ENCODE measurements at regions not wholly inside any gene's neighbourhood (a gene's known extent, or its start where the extent isn't known, plus 50 kb on each side); places are given as distances from the start of the nearest gene placed in this dataset.

GRCh38 chr3:151675858-151676615 lies 57.7 kb upstream of the AADACL2 start (continued):
- TF ChIP-seq CEBPG (CRISPR knock-in tag; IDR thresholded peaks at IDR 0.05) = no peak
- TF ChIP-seq CEBPG (tag; conservative IDR thresholded peaks at IDR 0.05 in 1 of 2, IDR thresholded peaks at IDR 0.05 in 1 of 2) = 0 out of 4 replicates have a peak, but pooled peaks of 1 of the 2 experiments have one; percentile 15
- TF ChIP-seq PHB2 (IDR thresholded peaks at IDR 0.05; ENCODE audit: low read depth) = no peak
- no peak for TF ChIP-seq DLX4 (CRISPR knock-in tag; IDR thresholded peaks at IDR 0.05)
- no peak for TF ChIP-seq BDP1 (IDR thresholded peaks at IDR 0.05; ENCODE audit: insufficient read depth, insufficient read length)
- no peak for TF ChIP-seq HDAC1 (IDR thresholded peaks at IDR 0.05)
- peak; percentile 88 for TF ChIP-seq ZNF395 (CRISPR knock-in tag; IDR thresholded peaks at IDR 0.05)
- TF ChIP-seq ZBTB26 (CRISPR knock-in tag; IDR thresholded peaks at IDR 0.05) = no peak
- no peak for TF ChIP-seq TRIM28 (IDR thresholded peaks at IDR 0.05)
- no peak for TF ChIP-seq ZNF785 (CRISPR knock-in tag; IDR thresholded peaks at IDR 0.05)
- TF ChIP-seq CREM (IDR thresholded peaks at IDR 0.05; ENCODE audit: low read depth) = no peak
- 0 out of 2 replicates have a peak, but pooled peaks have one; percentile 36 for TF ChIP-seq CREB3 (tag; conservative IDR thresholded peaks at IDR 0.05; ENCODE audit: low read depth)
- no peak for TF ChIP-seq MBD1 (CRISPR knock-in tag; IDR thresholded peaks at IDR 0.05)
- no peak for TF ChIP-seq XRCC3 (IDR thresholded peaks at IDR 0.05)
- TF ChIP-seq TAF9B (IDR thresholded peaks at IDR 0.05; ENCODE audit: partially characterized antibody) = no peak
- no peak for TF ChIP-seq HDGF (IDR thresholded peaks at IDR 0.05)
- no peak for TF ChIP-seq JUND (IDR thresholded peaks at IDR 0.05; ENCODE audit: borderline replicate concordance, low read depth, low read length)
- peak; percentile 16; the same call in 1 of the 3 replicates for TF ChIP-seq JUND (tag; IDR thresholded peaks at IDR 0.05; ENCODE audit: borderline replicate concordance, low read depth, low read length)
- no peak for TF ChIP-seq ZNF561 (CRISPR knock-in tag; conservative IDR thresholded peaks at IDR 0.05)
- TF ChIP-seq HNRNPUL1 (IDR thresholded peaks at IDR 0.05; ENCODE audit: low read length) = no peak
- no peak for TF ChIP-seq HMGXB4 (CRISPR knock-in tag; IDR thresholded peaks at IDR 0.05)
- TF ChIP-seq L3MBTL2 (IDR thresholded peaks at IDR 0.05) = no peak
